Stimulated activated CD8-positive, alpha-beta memory T cell treated with anti-CD3 and anti-CD28 coated beads, Interleukin-4, amount 100 ng/mL, for 48 hours (primary cell): ENCODE measurements at regions not wholly inside any gene's neighbourhood (a gene's known extent, or its start where the extent isn't known, plus 50 kb on each side); places are given as distances from the start of the nearest gene placed in this dataset.
"Not testable (repeated sequence)": the region's sequence is repeated elsewhere in the genome, so short reads cannot be mapped to it uniquely, and the experiment has no call there.

Experiments used
- DNase-seq: peaks from one replicate; pipeline ENCODE4 v3.0.0-alpha.2; 2020

GRCh38 chr7:150047329-150047728 lies 173.6 kb downstream of the ATP6V0E2 start:
- peak; percentile 26 for DNase-seq

GRCh38 chr7:150047772-150048171 lies 174.0 kb downstream of the ATP6V0E2 start:
- DNase-seq, result peak; percentile 33

- DNase-seq, result peak; percentile 27
These were observed 174.7 kb downstream of the ATP6V0E2 start for GRCh38 chr7:150048244-150049011.

GRCh38 chr7:150049012-150049655 lies 175.4 kb downstream of the ATP6V0E2 start:
- not testable (repeated sequence) for DNase-seq

- not testable (repeated sequence) for DNase-seq
These were observed 179.6 kb downstream of the ATP6V0E2 start for GRCh38 chr7:150053396-150053795.

- DNase-seq, result not testable (repeated sequence)
These were observed 180.5 kb downstream of the ATP6V0E2 start for GRCh38 chr7:150054242-150054641.

- peak; percentile 95 for DNase-seq
These were observed 186.8 kb downstream of the ATP6V0E2 start for GRCh38 chr7:150060259-150061221.

GRCh38 chr7:150063195-150063594 lies 189.4 kb downstream of the ATP6V0E2 start:
- not testable (repeated sequence) for DNase-seq

- DNase-seq, result not testable (repeated sequence)
These were observed 196.0 kb downstream of the ATP6V0E2 start for GRCh38 chr7:150069555-150070313.

- DNase-seq, result not testable (repeated sequence)
These were observed 203.8 kb downstream of the ATP6V0E2 start for GRCh38 chr7:150077543-150077942.

GRCh38 chr7:150081865-150082264 lies 208.1 kb downstream of the ATP6V0E2 start:
- DNase-seq, result not testable (repeated sequence)

GRCh38 chr7:150084724-150085123 lies 211.0 kb downstream of the ATP6V0E2 start:
- not testable (repeated sequence) for DNase-seq

GRCh38 chr7:150087478-150087877 lies 213.7 kb downstream of the ATP6V0E2 start:
- DNase-seq, result not testable (repeated sequence)

GRCh38 chr7:150089139-150089538 lies 215.4 kb downstream of the ATP6V0E2 start:
- not testable (repeated sequence) for DNase-seq

- not testable (repeated sequence) for DNase-seq
These were observed 217.0 kb downstream of the ATP6V0E2 start for GRCh38 chr7:150090776-150091175.

- DNase-seq, result not testable (repeated sequence)
These were observed 220.1 kb downstream of the ATP6V0E2 start for GRCh38 chr7:150093897-150094296.

GRCh38 chr7:150096213-150096994 lies 222.6 kb downstream of the ATP6V0E2 start:
- not testable (repeated sequence) for DNase-seq

- not testable (repeated sequence) for DNase-seq
These were observed 224.6 kb upstream of the LRRC61 start for GRCh38 chr7:150098592-150098991.

GRCh38 chr7:150101282-150101681 lies 221.9 kb upstream of the LRRC61 start:
- not testable (repeated sequence) for DNase-seq

- not testable (repeated sequence) for DNase-seq
These were observed 215.9 kb upstream of the LRRC61 start for GRCh38 chr7:150107283-150107682.

GRCh38 chr7:150110375-150110820 lies 212.8 kb upstream of the LRRC61 start:
- DNase-seq, result peak; percentile 66
